MM.1S (cell line): ENCODE measurements at regions not wholly inside any gene's neighbourhood (a gene's known extent, or its start where the extent isn't known, plus 50 kb on each side); places are given as distances from the start of the nearest gene placed in this dataset.

ENCODE experiments used
- DNase-seq: peaks from one replicate; pipeline ENCODE4 v3.0.0-alpha.2; 2015
- H2AFZ ChIP-seq: fragments of 300-600 bp; sonication (generic); 2 replicates; pipeline ENCODE4 v1.6.0; 2016; ENCODE audit warnings: antibody characterized with exemption, low read length
- H3F3A ChIP-seq: fragments of 300-600 bp; sonication (generic); 2 replicates; pipeline ENCODE4 v1.6.1; 2016; ENCODE audit warnings: mild to moderate bottlenecking, antibody characterized with exemption, low read length, moderate library complexity, mixed read lengths; ENCODE audit not compliant: insufficient read depth
- H3K27ac ChIP-seq: fragments of 300-600 bp; sonication (generic); 2 replicates; pipeline ENCODE4 v1.5.1; 2016; ENCODE audit warnings: mild to moderate bottlenecking, low read length
- H3K27me3 ChIP-seq: fragments of 300-600 bp; sonication (generic); replicated peaks from 2 replicates; pipeline ENCODE4 v1.6.0; 2016; ENCODE audit warnings: low read length; ENCODE audit not compliant: insufficient read depth
- H3K36me3 ChIP-seq: fragments of 300-600 bp; sonication (generic); replicated peaks from 2 replicates; pipeline ENCODE4 v1.6.1; 2016; ENCODE audit warnings: mild to moderate bottlenecking, low read length, mixed read lengths; ENCODE audit not compliant: insufficient read depth
- H3K4me1 ChIP-seq: fragments of 300-600 bp; sonication (generic); 2 replicates; pipeline ENCODE4 v1.6.1; 2016; ENCODE audit warnings: low read length, mixed read lengths
- H3K4me2 ChIP-seq: fragments of 300-600 bp; sonication (generic); 2 replicates; pipeline ENCODE4 v1.6.0; 2016; ENCODE audit warnings: low read depth, low read length
- H3K4me3 ChIP-seq: fragments of 300-600 bp; sonication (generic); 2 replicates; pipeline ENCODE4 v1.5.1; 2016; ENCODE audit warnings: low read length, mixed read lengths
- H3K79me2 ChIP-seq: fragments of 300-600 bp; sonication (generic); 2 replicates; pipeline ENCODE4 v1.6.1; 2016; ENCODE audit warnings: mixed run types, low read length, mixed read lengths
- H3K9ac ChIP-seq: fragments of 300-600 bp; sonication (generic); 2 replicates; pipeline ENCODE4 v1.6.1; 2016; ENCODE audit warnings: low read length, mixed read lengths
- H3K9me2 ChIP-seq: fragments of 300-600 bp; sonication (generic); replicated peaks from 2 replicates; pipeline ENCODE4 v1.6.1; 2016; ENCODE audit warnings: mild to moderate bottlenecking, low read length, mixed read lengths; ENCODE audit not compliant: insufficient read depth
- H3K9me3 ChIP-seq: fragments of 300-600 bp; sonication (generic); replicated peaks from 2 replicates; pipeline ENCODE4 v1.6.1; 2016; ENCODE audit warnings: mild to moderate bottlenecking, low read length, mixed read lengths; ENCODE audit not compliant: insufficient read depth
- H4K20me1 ChIP-seq: fragments of 300-600 bp; sonication (generic); 2 replicates; pipeline ENCODE4 v1.6.1; 2016; ENCODE audit warnings: mild to moderate bottlenecking, low read length, moderate library complexity, mixed read lengths; ENCODE audit not compliant: insufficient read depth
- EZH2 ChIP-seq: fragments of 300-600 bp; sonication (generic); optimal IDR thresholded peaks from 2 replicates; pipeline ENCODE3; 2017; ENCODE audit warnings: low read depth, mild to moderate bottlenecking, antibody characterized with exemption, low read length, mixed read lengths
- EZH2phosphoT487 ChIP-seq: fragments of 300-600 bp; sonication (generic); IDR thresholded peaks from 2 replicates; pipeline ENCODE4 v1.6.1; 2018; ENCODE audit warnings: antibody characterized with exemption, low read length
- TF ChIP-seq, protein P1 (sequence below): fragments of 300-600 bp; sonication (generic); IDR thresholded peaks from 2 replicates; pipeline ENCODE4 v1.5.1; 2016; ENCODE audit warnings: antibody characterized with exemption, low read length, mixed read lengths

DNA sequence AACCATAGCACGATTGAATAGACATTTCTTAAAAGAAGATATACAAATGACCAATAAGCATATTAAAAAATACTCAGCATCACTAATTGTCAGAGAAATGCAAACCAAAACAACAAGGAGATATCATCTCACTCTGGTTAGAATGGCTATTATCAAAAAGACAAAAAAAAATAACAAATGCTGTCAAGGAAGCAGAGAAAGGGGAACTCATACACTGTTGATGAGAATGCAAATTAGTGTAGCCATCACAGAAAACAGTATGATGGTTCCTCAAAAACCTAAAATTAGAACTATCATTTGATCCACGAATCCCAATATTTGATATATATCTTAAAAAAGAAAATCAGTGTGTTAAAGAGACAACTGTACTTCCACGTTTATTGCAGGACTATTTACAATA lies 71.7 kb upstream of the BANK1 start:
- Histone ChIP-seq H3K27ac (no peak overlapping the region), H3K4me1 (no peaks in the 10 kb centered on the region), H2AFZ (no peak overlapping the region), H3F3A (no peaks in the 10 kb centered on the region), H3K4me3 (no peak overlapping the region), H3K9me3 (no peaks in the 10 kb centered on the region), H3K9me2 (no peaks in the 10 kb centered on the region), H3K36me3 (no peaks in the 10 kb centered on the region), H3K27me3 (no peaks in the 10 kb centered on the region), H3K9ac (no peak overlapping the region), H3K4me2 (no peak overlapping the region), H3K79me2 (no peaks in the 10 kb centered on the region), H4K20me1 (no peaks in the 10 kb centered on the region)
- TF ChIP-seq, protein P1, sequence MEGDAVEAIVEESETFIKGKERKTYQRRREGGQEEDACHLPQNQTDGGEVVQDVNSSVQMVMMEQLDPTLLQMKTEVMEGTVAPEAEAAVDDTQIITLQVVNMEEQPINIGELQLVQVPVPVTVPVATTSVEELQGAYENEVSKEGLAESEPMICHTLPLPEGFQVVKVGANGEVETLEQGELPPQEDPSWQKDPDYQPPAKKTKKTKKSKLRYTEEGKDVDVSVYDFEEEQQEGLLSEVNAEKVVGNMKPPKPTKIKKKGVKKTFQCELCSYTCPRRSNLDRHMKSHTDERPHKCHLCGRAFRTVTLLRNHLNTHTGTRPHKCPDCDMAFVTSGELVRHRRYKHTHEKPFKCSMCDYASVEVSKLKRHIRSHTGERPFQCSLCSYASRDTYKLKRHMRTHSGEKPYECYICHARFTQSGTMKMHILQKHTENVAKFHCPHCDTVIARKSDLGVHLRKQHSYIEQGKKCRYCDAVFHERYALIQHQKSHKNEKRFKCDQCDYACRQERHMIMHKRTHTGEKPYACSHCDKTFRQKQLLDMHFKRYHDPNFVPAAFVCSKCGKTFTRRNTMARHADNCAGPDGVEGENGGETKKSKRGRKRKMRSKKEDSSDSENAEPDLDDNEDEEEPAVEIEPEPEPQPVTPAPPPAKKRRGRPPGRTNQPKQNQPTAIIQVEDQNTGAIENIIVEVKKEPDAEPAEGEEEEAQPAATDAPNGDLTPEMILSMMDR, result no peak
- TF ChIP-seq EZH2phosphoT487 (no peak), EZH2 (no peak)
- DNase-seq, result no peak

DNA sequence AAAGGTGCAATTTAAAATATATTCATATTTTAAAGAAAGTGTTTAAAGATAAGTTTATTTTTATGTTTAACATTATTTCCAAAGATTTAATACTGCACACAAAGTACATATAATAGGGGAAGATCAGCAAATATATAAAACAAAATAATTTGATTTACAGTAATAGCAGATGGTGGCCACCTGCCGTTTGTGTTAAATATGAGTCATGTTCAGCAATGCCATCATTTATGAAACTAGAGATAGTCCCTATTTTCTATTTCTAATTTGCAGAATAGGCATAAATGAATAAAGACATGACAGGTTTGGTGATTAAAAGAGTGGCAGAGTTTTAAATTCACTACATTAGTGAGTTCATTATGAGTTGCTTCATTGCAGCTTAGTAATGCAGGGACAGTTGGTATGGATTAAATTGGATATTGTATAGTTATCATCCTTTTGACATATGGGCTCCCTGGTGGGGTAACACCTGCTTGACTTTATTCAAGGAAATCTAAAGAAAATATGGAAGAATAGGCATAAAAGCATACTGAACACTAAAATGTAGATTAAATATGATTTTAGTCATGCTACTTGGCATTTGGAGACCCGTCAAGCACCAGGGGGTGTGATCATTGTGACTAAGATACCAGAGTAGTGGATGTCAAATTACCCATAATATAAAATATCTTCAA lies 78.8 kb upstream of the BANK1 start:
- Histone ChIP-seq H3F3A (no peaks in the 10 kb centered on the region), H3K27me3 (no peaks in the 10 kb centered on the region), H3K9ac (no peak overlapping the region), H3K27ac (no peak overlapping the region), H3K79me2 (no peaks in the 10 kb centered on the region), H3K4me3 (no peak overlapping the region), H3K9me2 (no peaks in the 10 kb centered on the region), H3K4me1 (no peaks in the 10 kb centered on the region), H2AFZ (no peak overlapping the region), H3K36me3 (no peaks in the 10 kb centered on the region), H3K4me2 (no peak overlapping the region), H3K9me3 (no peaks in the 10 kb centered on the region; the same call in 1 of the 2 replicates), H4K20me1 (no peaks in the 10 kb centered on the region)
- peak; percentile 18 for DNase-seq
- TF ChIP-seq EZH2 (no peak), EZH2phosphoT487 (no peak)
- TF ChIP-seq, protein P1, result no peak

DNA sequence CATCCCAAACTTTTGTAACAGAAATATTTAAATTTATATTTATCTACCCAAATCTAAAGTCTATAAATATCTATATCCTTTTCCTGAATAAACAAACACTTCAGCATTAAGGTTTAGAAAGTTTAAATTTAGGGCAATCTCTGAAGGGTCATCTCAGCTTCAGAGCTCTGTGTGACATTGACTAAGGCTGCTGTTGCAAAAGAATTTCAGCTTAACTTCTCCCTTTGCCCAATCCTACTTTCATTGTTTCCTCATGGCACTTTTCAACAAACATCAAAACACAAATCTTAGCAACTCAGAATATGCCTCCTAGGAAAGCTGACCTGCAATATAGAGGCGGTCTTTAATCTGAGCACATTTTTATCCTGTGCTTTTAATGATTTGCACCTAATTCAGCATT lies 79.7 kb upstream of the BANK1 start:
- Histone ChIP-seq H3K4me2 (no peak overlapping the region), H3K79me2 (no peaks in the 10 kb centered on the region), H3K4me1 (no peaks in the 10 kb centered on the region), H3K36me3 (no peaks in the 10 kb centered on the region), H3K27me3 (no peaks in the 10 kb centered on the region), H3K9ac (no peak overlapping the region), H3K9me3 (no peaks in the 10 kb centered on the region; the same call in 1 of the 2 replicates), H2AFZ (no peak overlapping the region), H4K20me1 (no peaks in the 10 kb centered on the region), H3K27ac (no peak overlapping the region), H3F3A (no peaks in the 10 kb centered on the region), H3K4me3 (no peak overlapping the region), H3K9me2 (no peaks in the 10 kb centered on the region)
- no peak for DNase-seq
- no peak for TF ChIP-seq EZH2
- TF ChIP-seq EZH2phosphoT487, result no peak
- TF ChIP-seq, protein P1, result no peak
